ENCODE measurements at regions not wholly inside any gene's neighbourhood (a gene's known extent, or its start where the extent isn't known, plus 50 kb on each side); places are given as distances from the start of the nearest gene placed in this dataset.

DNA sequence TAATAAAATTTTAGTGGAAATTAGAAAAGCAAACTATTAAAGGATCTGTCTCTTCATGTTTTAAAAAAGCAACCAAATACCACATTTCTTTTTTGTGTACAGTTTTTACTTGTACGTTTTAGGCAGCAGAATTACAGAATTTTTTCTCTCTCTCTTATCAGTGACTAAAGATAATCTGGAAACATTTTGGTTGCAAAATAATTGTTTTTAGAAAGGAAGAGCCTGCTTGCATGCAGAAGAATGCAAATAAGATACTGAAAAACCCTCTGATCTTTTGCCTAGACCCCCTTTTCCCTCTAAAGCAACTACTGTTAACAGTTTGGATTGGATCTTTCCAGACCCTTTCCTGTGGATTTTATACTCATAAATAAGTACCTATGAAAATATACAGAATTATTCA lies 75.9 kb upstream of the SGCD start:
- TF ChIP-seq CTCF (IDR thresholded peaks at IDR 0.05) (no peak), RELA (CRISPR knock-in tag; IDR thresholded peaks at IDR 0.05; ENCODE audit: borderline replicate concordance) (no peak), ATF6 (CRISPR knock-in tag; IDR thresholded peaks at IDR 0.05) (no peak), CBFB (CRISPR knock-in tag; IDR thresholded peaks at IDR 0.05; ENCODE audit: low read depth) (no peak), ZNF263 (CRISPR knock-in tag; IDR thresholded peaks at IDR 0.05; ENCODE audit: low read depth) (no peak), TP53 (CRISPR knock-in tag; IDR thresholded peaks at IDR 0.05) (no peak), ELF4 (CRISPR knock-in tag; IDR thresholded peaks at IDR 0.05; ENCODE audit: low read depth) (no peak), MAX (CRISPR knock-in tag; IDR thresholded peaks at IDR 0.05) (no peak), USF2 (CRISPR knock-in tag; IDR thresholded peaks at IDR 0.05) (no peak), MXD4 (CRISPR knock-in tag; IDR thresholded peaks at IDR 0.05; ENCODE audit: borderline replicate concordance) (no peak)
- TF ChIP-seq, protein P1, sequence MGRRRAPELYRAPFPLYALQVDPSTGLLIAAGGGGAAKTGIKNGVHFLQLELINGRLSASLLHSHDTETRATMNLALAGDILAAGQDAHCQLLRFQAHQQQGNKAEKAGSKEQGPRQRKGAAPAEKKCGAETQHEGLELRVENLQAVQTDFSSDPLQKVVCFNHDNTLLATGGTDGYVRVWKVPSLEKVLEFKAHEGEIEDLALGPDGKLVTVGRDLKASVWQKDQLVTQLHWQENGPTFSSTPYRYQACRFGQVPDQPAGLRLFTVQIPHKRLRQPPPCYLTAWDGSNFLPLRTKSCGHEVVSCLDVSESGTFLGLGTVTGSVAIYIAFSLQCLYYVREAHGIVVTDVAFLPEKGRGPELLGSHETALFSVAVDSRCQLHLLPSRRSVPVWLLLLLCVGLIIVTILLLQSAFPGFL (CRISPR knock-in tag; IDR thresholded peaks at IDR 0.05; ENCODE audit: borderline replicate concordance) = no peak
- TF ChIP-seq, protein P2, sequence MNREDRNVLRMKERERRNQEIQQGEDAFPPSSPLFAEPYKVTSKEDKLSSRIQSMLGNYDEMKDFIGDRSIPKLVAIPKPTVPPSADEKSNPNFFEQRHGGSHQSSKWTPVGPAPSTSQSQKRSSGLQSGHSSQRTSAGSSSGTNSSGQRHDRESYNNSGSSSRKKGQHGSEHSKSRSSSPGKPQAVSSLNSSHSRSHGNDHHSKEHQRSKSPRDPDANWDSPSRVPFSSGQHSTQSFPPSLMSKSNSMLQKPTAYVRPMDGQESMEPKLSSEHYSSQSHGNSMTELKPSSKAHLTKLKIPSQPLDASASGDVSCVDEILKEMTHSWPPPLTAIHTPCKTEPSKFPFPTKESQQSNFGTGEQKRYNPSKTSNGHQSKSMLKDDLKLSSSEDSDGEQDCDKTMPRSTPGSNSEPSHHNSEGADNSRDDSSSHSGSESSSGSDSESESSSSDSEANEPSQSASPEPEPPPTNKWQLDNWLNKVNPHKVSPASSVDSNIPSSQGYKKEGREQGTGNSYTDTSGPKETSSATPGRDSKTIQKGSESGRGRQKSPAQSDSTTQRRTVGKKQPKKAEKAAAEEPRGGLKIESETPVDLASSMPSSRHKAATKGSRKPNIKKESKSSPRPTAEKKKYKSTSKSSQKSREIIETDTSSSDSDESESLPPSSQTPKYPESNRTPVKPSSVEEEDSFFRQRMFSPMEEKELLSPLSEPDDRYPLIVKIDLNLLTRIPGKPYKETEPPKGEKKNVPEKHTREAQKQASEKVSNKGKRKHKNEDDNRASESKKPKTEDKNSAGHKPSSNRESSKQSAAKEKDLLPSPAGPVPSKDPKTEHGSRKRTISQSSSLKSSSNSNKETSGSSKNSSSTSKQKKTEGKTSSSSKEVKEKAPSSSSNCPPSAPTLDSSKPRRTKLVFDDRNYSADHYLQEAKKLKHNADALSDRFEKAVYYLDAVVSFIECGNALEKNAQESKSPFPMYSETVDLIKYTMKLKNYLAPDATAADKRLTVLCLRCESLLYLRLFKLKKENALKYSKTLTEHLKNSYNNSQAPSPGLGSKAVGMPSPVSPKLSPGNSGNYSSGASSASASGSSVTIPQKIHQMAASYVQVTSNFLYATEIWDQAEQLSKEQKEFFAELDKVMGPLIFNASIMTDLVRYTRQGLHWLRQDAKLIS (CRISPR knock-in tag; IDR thresholded peaks at IDR 0.05; ENCODE audit: borderline replicate concordance) = no peak
- TF ChIP-seq, protein P3, sequence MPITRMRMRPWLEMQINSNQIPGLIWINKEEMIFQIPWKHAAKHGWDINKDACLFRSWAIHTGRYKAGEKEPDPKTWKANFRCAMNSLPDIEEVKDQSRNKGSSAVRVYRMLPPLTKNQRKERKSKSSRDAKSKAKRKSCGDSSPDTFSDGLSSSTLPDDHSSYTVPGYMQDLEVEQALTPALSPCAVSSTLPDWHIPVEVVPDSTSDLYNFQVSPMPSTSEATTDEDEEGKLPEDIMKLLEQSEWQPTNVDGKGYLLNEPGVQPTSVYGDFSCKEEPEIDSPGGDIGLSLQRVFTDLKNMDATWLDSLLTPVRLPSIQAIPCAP (CRISPR knock-in tag; IDR thresholded peaks at IDR 0.05) = no peak
- TF ChIP-seq, protein P4, sequence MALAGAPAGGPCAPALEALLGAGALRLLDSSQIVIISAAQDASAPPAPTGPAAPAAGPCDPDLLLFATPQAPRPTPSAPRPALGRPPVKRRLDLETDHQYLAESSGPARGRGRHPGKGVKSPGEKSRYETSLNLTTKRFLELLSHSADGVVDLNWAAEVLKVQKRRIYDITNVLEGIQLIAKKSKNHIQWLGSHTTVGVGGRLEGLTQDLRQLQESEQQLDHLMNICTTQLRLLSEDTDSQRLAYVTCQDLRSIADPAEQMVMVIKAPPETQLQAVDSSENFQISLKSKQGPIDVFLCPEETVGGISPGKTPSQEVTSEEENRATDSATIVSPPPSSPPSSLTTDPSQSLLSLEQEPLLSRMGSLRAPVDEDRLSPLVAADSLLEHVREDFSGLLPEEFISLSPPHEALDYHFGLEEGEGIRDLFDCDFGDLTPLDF (CRISPR knock-in tag; IDR thresholded peaks at IDR 0.05) = no peak
